IMR-90 (cell line): ENCODE measurements at regions not wholly inside any gene's neighbourhood (a gene's known extent, or its start where the extent isn't known, plus 50 kb on each side); places are given as distances from the start of the nearest gene placed in this dataset.

Experiments used
- ATAC-seq: fragments of 200-7000 bp; cut with Tn5 transposase; 2 replicates; pipeline ENCODE4 v1.9.1; 2020; ENCODE audit warnings: low read depth, mild to moderate bottlenecking, moderate library complexity
- BruUV-seq: library from RNA; stranded (reverse); fragments of 400-500 nt; replicated peaks from 2 replicates; lab custom pipeline; 2021; lab: Mats Ljungman, UMichigan
- CTCF ChIA-PET: fragments of 300-600 bp; formaldehyde crosslinking; extraction: SDS; loops from one replicate; lab custom pipeline; 2021; ENCODE audit warnings: antibody characterized with exemption; lab: Yijun Ruan, JAX
- POLR2A ChIA-PET: fragments of 300-600 bp; sonication (Branson Sonifier 250); formaldehyde crosslinking; loops from one replicate; lab custom pipeline; 2022; ENCODE audit warnings: antibody characterized with exemption; ENCODE audit not compliant: unreplicated experiment; lab: Charles Lee
- DNase-seq: peaks from one replicate; pipeline ENCODE4 v3.0.0; 2013
- H2AFZ ChIP-seq: replicated peaks from 2 replicates; pipeline ENCODE3; 2013; ENCODE audit warnings: low read length, mild to moderate bottlenecking; ENCODE audit not compliant: poor library complexity
- H2AK5ac ChIP-seq: 2 replicates; pipeline ENCODE4 v1.6.1; 2013; ENCODE audit warnings: low read depth, low read length, inconsistent platforms
- H2AK9ac ChIP-seq: replicated peaks from 2 replicates; pipeline ENCODE3; 2013; ENCODE audit warnings: mild to moderate bottlenecking, low read depth, low read length, moderate library complexity; ENCODE audit not compliant: poor library complexity
- H2BK120ac ChIP-seq: 2 replicates; pipeline ENCODE4 v1.6.1; 2013; ENCODE audit warnings: low read depth, low read length, inconsistent platforms
- H2BK15ac ChIP-seq: 3 replicates; pipeline ENCODE4 v1.6.1; 2013; ENCODE audit warnings: low read depth, low read length, inconsistent platforms
- H2BK20ac ChIP-seq: 2 replicates; pipeline ENCODE4 v1.6.1; 2013; ENCODE audit warnings: low read depth, mild to moderate bottlenecking, inconsistent platforms, low read length, moderate library complexity
- H2BK5ac ChIP-seq: 2 replicates; pipeline ENCODE4 v1.6.1; 2013; ENCODE audit warnings: mild to moderate bottlenecking, low read depth, low read length, inconsistent platforms; ENCODE audit not compliant: poor library complexity, severe bottlenecking
- H3K14ac ChIP-seq: replicated peaks from 2 replicates; pipeline ENCODE4 v1.6.1; 2013; ENCODE audit warnings: low read depth, low read length, inconsistent platforms
- H3K18ac ChIP-seq: 2 replicates; pipeline ENCODE4 v1.6.1; 2013; ENCODE audit warnings: low read depth, low read length, control low read depth
- H3K23ac ChIP-seq: 2 replicates; pipeline ENCODE4 v1.6.1; 2013; ENCODE audit warnings: low read depth, low read length, inconsistent platforms
- H3K27ac ChIP-seq: 2 replicates; pipeline ENCODE4 v1.5.1; 2013; ENCODE audit warnings: mild to moderate bottlenecking, control low read depth, low read length; ENCODE audit not compliant: insufficient read depth
- H3K27me3 ChIP-seq: 2 replicates; pipeline ENCODE4 v1.6.1; 2013; ENCODE audit warnings: low read length; ENCODE audit not compliant: control insufficient read depth, insufficient read depth
- H3K36me3 ChIP-seq: 2 replicates; pipeline ENCODE4 v1.6.1; 2013; ENCODE audit warnings: low read length, mixed read lengths; ENCODE audit not compliant: control insufficient read depth, insufficient read depth
- H3K4ac ChIP-seq: 2 replicates; pipeline ENCODE4 v1.6.1; 2013; ENCODE audit warnings: low read depth, low read length, inconsistent platforms
- H3K4me1 ChIP-seq: 2 replicates; pipeline ENCODE4 v1.6.1; 2013; ENCODE audit warnings: low read length, mixed read lengths; ENCODE audit not compliant: control insufficient read depth, insufficient read depth
- H3K4me2 ChIP-seq: 2 replicates; pipeline ENCODE4 v1.6.1; 2013; ENCODE audit warnings: low read depth, mild to moderate bottlenecking, control low read depth, low read length, moderate library complexity
- H3K4me3 ChIP-seq: 2 replicates; pipeline ENCODE4 v1.5.1; 2013; ENCODE audit warnings: low read depth, mild to moderate bottlenecking, control low read depth, low read length, moderate library complexity; ENCODE audit not compliant: insufficient read depth
- H3K56ac ChIP-seq: 2 replicates; pipeline ENCODE4 v1.6.1; 2013; ENCODE audit warnings: low read length, inconsistent platforms; ENCODE audit not compliant: insufficient read depth; ENCODE audit errors: extremely low read depth
- H3K79me1 ChIP-seq, 2 experiments: 2 replicates each; pipeline ENCODE4 v1.6.1; 2013; ENCODE audit warnings: low read length in 2 of 2, inconsistent platforms in 1 of 2, low read depth in 1 of 2
- H3K9ac ChIP-seq: 2 replicates; pipeline ENCODE4 v1.6.1; 2013; ENCODE audit warnings: low read depth, low read length, control low read depth
- H3K9me1 ChIP-seq: 2 replicates; pipeline ENCODE4 v1.6.1; 2013; ENCODE audit warnings: low read length, inconsistent platforms; ENCODE audit not compliant: insufficient read depth
- H3K9me3 ChIP-seq: 2 replicates; pipeline ENCODE4 v1.6.1; 2013; ENCODE audit warnings: low read length; ENCODE audit not compliant: control insufficient read depth, insufficient read depth
- H4K20me1 ChIP-seq: 2 replicates; pipeline ENCODE4 v1.6.1; 2013; ENCODE audit warnings: low read length, inconsistent platforms; ENCODE audit not compliant: insufficient read depth
- H4K5ac ChIP-seq: 2 replicates; pipeline ENCODE4 v1.6.1; 2013; ENCODE audit warnings: mild to moderate bottlenecking, low read depth, low read length, control low read depth
- H4K8ac ChIP-seq, 2 experiments: 2 replicates each; pipeline ENCODE4 v1.6.1; 2013; ENCODE audit warnings: low read depth in 2 of 2, low read length in 2 of 2, control low read depth in 1 of 2, inconsistent platforms in 1 of 2
- H4K91ac ChIP-seq: 2 replicates; pipeline ENCODE4 v1.6.1; 2013; ENCODE audit warnings: low read depth, low read length, inconsistent platforms; ENCODE audit not compliant: insufficient read depth
- BHLHE40 ChIP-seq: fragments of 150-350 bp; IDR thresholded peaks from 2 replicates; pipeline ENCODE4 v1.6.1; 2016; ENCODE audit warnings: mild to moderate bottlenecking, low read depth, low read length
- CEBPB ChIP-seq: IDR thresholded peaks from 2 replicates; pipeline ENCODE4 v1.6.1; 2012; ENCODE audit warnings: low read depth, low read length, improper control_type of control experiment
- CHD1 ChIP-seq: IDR thresholded peaks from 2 replicates; pipeline ENCODE4 v1.6.1; 2012; ENCODE audit warnings: low read depth, low read length, improper control_type of control experiment
- FOS ChIP-seq: fragments of 150-350 bp; IDR thresholded peaks from 2 replicates; pipeline ENCODE4 v1.6.1; 2016; ENCODE audit warnings: low read depth, low read length
- MAFK ChIP-seq: IDR thresholded peaks from 2 replicates; pipeline ENCODE4 v1.6.1; 2012; ENCODE audit warnings: low read depth, low read length, improper control_type of control experiment
- MAZ ChIP-seq: IDR thresholded peaks from 2 replicates; pipeline ENCODE4 v1.6.1; 2012; ENCODE audit warnings: low read depth, mild to moderate bottlenecking, low read length, improper control_type of control experiment, moderate library complexity, borderline replicate concordance
- MXI1 ChIP-seq: IDR thresholded peaks from 2 replicates; pipeline ENCODE4 v1.6.1; 2012; ENCODE audit warnings: low read depth, mild to moderate bottlenecking, low read length, moderate library complexity, borderline replicate concordance
- NFE2L2 ChIP-seq: fragments of 150-350 bp; IDR thresholded peaks from 2 replicates; pipeline ENCODE4 v1.6.1; 2016; ENCODE audit warnings: low read depth, mild to moderate bottlenecking, low read length
- POLR2A ChIP-seq: IDR thresholded peaks from 2 replicates; pipeline ENCODE4 v1.6.1; 2012; ENCODE audit warnings: mild to moderate bottlenecking, low read depth, low read length
- RAD21 ChIP-seq: IDR thresholded peaks from 2 replicates; pipeline ENCODE4 v1.6.1; 2012; ENCODE audit warnings: low read length, improper control_type of control experiment
- RCOR1 ChIP-seq: IDR thresholded peaks from 2 replicates; pipeline ENCODE4 v1.6.1; 2012; ENCODE audit warnings: mild to moderate bottlenecking, low read length, improper control_type of control experiment; ENCODE audit not compliant: insufficient replicate concordance
- RFX5 ChIP-seq: IDR thresholded peaks from 2 replicates; pipeline ENCODE4 v1.8.0; 2012; ENCODE audit warnings: low read depth, mild to moderate bottlenecking, low read length, moderate library complexity
- SMC3 ChIP-seq: fragments of 150-350 bp; IDR thresholded peaks from 2 replicates; pipeline ENCODE4 v1.6.1; 2016; ENCODE audit warnings: low read depth, mild to moderate bottlenecking, antibody characterized with exemption, low read length, moderate library complexity
- WGBS, 2 experiments: methylation state at CpG; one replicate each; pipeline versions ENCODE4 v1.1.5 to v1.1.7; 2013; ENCODE audit warnings: missing lambda C conversion rate in 2 of 2; ENCODE audit not compliant: insufficient read length in 1 of 2; ENCODE audit errors: extremely low coverage in 2 of 2; 5-methylcytosine and 5-hydroxymethylcytosine counted together
- dilution Hi-C: fragments of 300-500 bp; cut with HindIII; formaldehyde crosslinking; loops from one replicate; pipeline ENCODE4 v1.14.3; 2018; ENCODE audit warnings: low sequenced_read_pairs; ENCODE audit not compliant: unreplicated experiment
- in situ Hi-C: fragments of 300-500 bp; cut with MboI; formaldehyde crosslinking; loops from 3 replicates; pipeline ENCODE4 v1.14.3; 2019; ENCODE audit warnings: low sequenced_read_pairs, inconsistent platforms, mixed read lengths
- intact Hi-C: fragments of 100-400 bp; cut with micrococcal nuclease; formaldehyde crosslinking; loops from 2 replicates; pipeline ENCODE4 v1.10.0; 2022
- TF ChIP-seq, protein P1 (sequence below): conservative IDR thresholded peaks from 2 replicates; pipeline ENCODE4 v1.5.1; 2012; ENCODE audit warnings: mild to moderate bottlenecking, low read depth, low read length, improper control_type of control experiment
- TF ChIP-seq, protein P2 (sequence below): fragments of 150-350 bp; IDR thresholded peaks from 2 replicates; pipeline ENCODE4 v1.6.1; 2016; ENCODE audit warnings: low read depth, mild to moderate bottlenecking, low read length, moderate library complexity, borderline replicate concordance
- TF ChIP-seq, protein P3 (sequence below): fragments of 150-350 bp; IDR thresholded peaks from 2 replicates; pipeline ENCODE4 v1.6.1; 2017; ENCODE audit warnings: mild to moderate bottlenecking, antibody characterized with exemption, low read length, low read depth

DNA sequence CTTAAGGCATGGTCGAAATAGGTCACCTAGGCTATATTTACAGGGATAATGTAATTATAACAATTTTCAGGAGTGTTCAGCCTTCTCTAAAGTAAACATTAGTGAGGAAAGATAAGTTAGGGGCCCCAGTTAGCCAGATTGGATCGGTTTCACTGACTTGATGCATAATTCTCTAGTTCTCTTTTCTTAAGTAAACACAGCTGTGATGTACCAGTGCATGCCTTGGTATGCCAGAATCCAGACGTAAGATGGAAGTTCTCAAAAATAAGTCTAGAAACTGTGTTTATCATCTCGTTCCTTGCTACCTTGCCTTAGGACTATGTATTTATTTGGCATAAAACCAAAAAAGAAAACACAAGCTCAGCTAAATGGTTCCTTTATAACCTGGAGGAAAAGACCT, 442.2 kb upstream of the CLINT1 start:
- no peak overlapping the region for H2AK9ac ChIP-seq
- H4K5ac ChIP-seq: no peak overlapping the region
- no peak overlapping the region for H2AK5ac ChIP-seq
- ChIA-PET POLR2A (no interaction called here), CTCF (no interaction called here)
- BruUV-seq: no TSS peak
- H3K18ac ChIP-seq: no peak overlapping the region
- H4K8ac ChIP-seq: no peak overlapping the region
- no peaks in the 10 kb centered on the region for H3K9me3 ChIP-seq
- H3K9me1 ChIP-seq: no peaks in the 10 kb centered on the region
- DNase-seq (no peak), ATAC-seq (no peak)
- no peak overlapping the region for H3K4me2 ChIP-seq
- H2BK120ac ChIP-seq: no peak overlapping the region
- in situ Hi-C loops (no loop called here), dilution Hi-C loops (no loop called here), intact Hi-C loops (no loop called here)
- H2AFZ ChIP-seq: no peak overlapping the region
- H3K4ac ChIP-seq: no peak overlapping the region
- no peak overlapping the region for H3K4me3 ChIP-seq
- no peak overlapping the region for H3K27ac ChIP-seq
- TF ChIP-seq MXI1: no peak
- no peak for TF ChIP-seq RCOR1
- no peak for TF ChIP-seq RFX5
- no peak for TF ChIP-seq NFE2L2
- TF ChIP-seq POLR2A: no peak
- no peak for TF ChIP-seq CHD1
- no peak for TF ChIP-seq FOS
- TF ChIP-seq CEBPB: no peak
- TF ChIP-seq RAD21: no peak
- TF ChIP-seq, protein P1, sequence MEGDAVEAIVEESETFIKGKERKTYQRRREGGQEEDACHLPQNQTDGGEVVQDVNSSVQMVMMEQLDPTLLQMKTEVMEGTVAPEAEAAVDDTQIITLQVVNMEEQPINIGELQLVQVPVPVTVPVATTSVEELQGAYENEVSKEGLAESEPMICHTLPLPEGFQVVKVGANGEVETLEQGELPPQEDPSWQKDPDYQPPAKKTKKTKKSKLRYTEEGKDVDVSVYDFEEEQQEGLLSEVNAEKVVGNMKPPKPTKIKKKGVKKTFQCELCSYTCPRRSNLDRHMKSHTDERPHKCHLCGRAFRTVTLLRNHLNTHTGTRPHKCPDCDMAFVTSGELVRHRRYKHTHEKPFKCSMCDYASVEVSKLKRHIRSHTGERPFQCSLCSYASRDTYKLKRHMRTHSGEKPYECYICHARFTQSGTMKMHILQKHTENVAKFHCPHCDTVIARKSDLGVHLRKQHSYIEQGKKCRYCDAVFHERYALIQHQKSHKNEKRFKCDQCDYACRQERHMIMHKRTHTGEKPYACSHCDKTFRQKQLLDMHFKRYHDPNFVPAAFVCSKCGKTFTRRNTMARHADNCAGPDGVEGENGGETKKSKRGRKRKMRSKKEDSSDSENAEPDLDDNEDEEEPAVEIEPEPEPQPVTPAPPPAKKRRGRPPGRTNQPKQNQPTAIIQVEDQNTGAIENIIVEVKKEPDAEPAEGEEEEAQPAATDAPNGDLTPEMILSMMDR: no peak
- no peak for TF ChIP-seq MAFK
- TF ChIP-seq BHLHE40: no peak
- no peak for TF ChIP-seq SMC3
- TF ChIP-seq MAZ: no peak
- TF ChIP-seq, protein P2, sequence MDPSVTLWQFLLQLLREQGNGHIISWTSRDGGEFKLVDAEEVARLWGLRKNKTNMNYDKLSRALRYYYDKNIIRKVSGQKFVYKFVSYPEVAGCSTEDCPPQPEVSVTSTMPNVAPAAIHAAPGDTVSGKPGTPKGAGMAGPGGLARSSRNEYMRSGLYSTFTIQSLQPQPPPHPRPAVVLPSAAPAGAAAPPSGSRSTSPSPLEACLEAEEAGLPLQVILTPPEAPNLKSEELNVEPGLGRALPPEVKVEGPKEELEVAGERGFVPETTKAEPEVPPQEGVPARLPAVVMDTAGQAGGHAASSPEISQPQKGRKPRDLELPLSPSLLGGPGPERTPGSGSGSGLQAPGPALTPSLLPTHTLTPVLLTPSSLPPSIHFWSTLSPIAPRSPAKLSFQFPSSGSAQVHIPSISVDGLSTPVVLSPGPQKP: no peak
- TF ChIP-seq, protein P3, sequence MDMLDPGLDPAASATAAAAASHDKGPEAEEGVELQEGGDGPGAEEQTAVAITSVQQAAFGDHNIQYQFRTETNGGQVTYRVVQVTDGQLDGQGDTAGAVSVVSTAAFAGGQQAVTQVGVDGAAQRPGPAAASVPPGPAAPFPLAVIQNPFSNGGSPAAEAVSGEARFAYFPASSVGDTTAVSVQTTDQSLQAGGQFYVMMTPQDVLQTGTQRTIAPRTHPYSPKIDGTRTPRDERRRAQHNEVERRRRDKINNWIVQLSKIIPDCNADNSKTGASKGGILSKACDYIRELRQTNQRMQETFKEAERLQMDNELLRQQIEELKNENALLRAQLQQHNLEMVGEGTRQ: no peak
- no peak overlapping the region for H3K9ac ChIP-seq
- H3K27me3 ChIP-seq: no peaks in the 10 kb centered on the region
- H3K56ac ChIP-seq: no peak overlapping the region
- no peak overlapping the region for H2BK20ac ChIP-seq
- no peak overlapping the region for H4K91ac ChIP-seq
- H4K20me1 ChIP-seq: no peaks in the 10 kb centered on the region
- no CpG with 5 or more reads among the region's 4 CpGs for WGBS, 2 experiments
- H3K36me3 ChIP-seq: no peaks in the 10 kb centered on the region
- no peak overlapping the region for H3K14ac ChIP-seq
- H3K23ac ChIP-seq: no peak overlapping the region
- H3K79me1 ChIP-seq: no peaks in the 10 kb centered on the region
- no peak overlapping the region for H2BK15ac ChIP-seq
- no peak overlapping the region for H2BK5ac ChIP-seq
- H3K4me1 ChIP-seq: no peaks in the 10 kb centered on the region
